NCI-H526 (cell line): ENCODE measurements at regions not wholly inside any gene's neighbourhood (a gene's known extent, or its start where the extent isn't known, plus 50 kb on each side); places are given as distances from the start of the nearest gene placed in this dataset.
"Not testable (repeated sequence)": the region's sequence is repeated elsewhere in the genome, so short reads cannot be mapped to it uniquely, and the experiment has no call there.

Experiments used
- DNase-seq, 2 experiments: peaks; one replicate each; lab custom pipeline; 2025; lab: John Stamatoyannopoulos, UW

- no peak for DNase-seq
Observed at GRCh38 chr2:15809404-15809803, 130.9 kb upstream of the MYCN start.

- DNase-seq: no peak
Observed at GRCh38 chr2:15810477-15811150, 129.7 kb upstream of the MYCN start.

GRCh38 chr2:15811367-15811766 is 129.0 kb upstream of the MYCN start:
- DNase-seq: no peak

- peak; percentile 94 to 99 for DNase-seq
Observed at GRCh38 chr2:15812187-15812780, 128.1 kb upstream of the MYCN start.

GRCh38 chr2:15813481-15814266 is 126.7 kb upstream of the MYCN start:
- DNase-seq: no peak

- DNase-seq: no peak
Observed at GRCh38 chr2:15814403-15814802, 125.9 kb upstream of the MYCN start.

- no peak for DNase-seq
Observed at GRCh38 chr2:15814946-15815345, 125.4 kb upstream of the MYCN start.

- DNase-seq: no peak
Observed at GRCh38 chr2:15816226-15816625, 124.1 kb upstream of the MYCN start.

GRCh38 chr2:15816674-15817406 is 123.5 kb upstream of the MYCN start:
- no peak for DNase-seq

GRCh38 chr2:15817748-15818147 is 122.6 kb upstream of the MYCN start:
- no peak for DNase-seq

- DNase-seq: no peak
Observed at GRCh38 chr2:15818318-15818753, 122.0 kb upstream of the MYCN start.

- no peak for DNase-seq
Observed at GRCh38 chr2:15818881-15819280, 121.5 kb upstream of the MYCN start.

- no peak for DNase-seq
Observed at GRCh38 chr2:15819562-15820256, 120.6 kb upstream of the MYCN start.

- no peak for DNase-seq
Observed at GRCh38 chr2:15820257-15820566, 120.1 kb upstream of the MYCN start.

- DNase-seq: no peak
Observed at GRCh38 chr2:15820927-15821326, 119.4 kb upstream of the MYCN start.

GRCh38 chr2:15822151-15823044 is 118.0 kb upstream of the MYCN start:
- no peak for DNase-seq

GRCh38 chr2:15823459-15824396 is 116.6 kb upstream of the MYCN start:
- no peak for DNase-seq

- not testable (repeated sequence) for DNase-seq
Observed at GRCh38 chr2:15824467-15824866, 115.9 kb upstream of the MYCN start.

- no peak for DNase-seq
Observed at GRCh38 chr2:15825276-15825980, 114.9 kb upstream of the MYCN start.
